ENCODE measurements at regions not wholly inside any gene's neighbourhood (a gene's known extent, or its start where the extent isn't known, plus 50 kb on each side); places are given as distances from the start of the nearest gene placed in this dataset.

- H3K4me1 ChIP-seq = no peaks in the 10 kb centered on the region
These were observed 444.1 kb downstream of the BCOR start for GRCh38 chrX:39653691-39654090.

DNA sequence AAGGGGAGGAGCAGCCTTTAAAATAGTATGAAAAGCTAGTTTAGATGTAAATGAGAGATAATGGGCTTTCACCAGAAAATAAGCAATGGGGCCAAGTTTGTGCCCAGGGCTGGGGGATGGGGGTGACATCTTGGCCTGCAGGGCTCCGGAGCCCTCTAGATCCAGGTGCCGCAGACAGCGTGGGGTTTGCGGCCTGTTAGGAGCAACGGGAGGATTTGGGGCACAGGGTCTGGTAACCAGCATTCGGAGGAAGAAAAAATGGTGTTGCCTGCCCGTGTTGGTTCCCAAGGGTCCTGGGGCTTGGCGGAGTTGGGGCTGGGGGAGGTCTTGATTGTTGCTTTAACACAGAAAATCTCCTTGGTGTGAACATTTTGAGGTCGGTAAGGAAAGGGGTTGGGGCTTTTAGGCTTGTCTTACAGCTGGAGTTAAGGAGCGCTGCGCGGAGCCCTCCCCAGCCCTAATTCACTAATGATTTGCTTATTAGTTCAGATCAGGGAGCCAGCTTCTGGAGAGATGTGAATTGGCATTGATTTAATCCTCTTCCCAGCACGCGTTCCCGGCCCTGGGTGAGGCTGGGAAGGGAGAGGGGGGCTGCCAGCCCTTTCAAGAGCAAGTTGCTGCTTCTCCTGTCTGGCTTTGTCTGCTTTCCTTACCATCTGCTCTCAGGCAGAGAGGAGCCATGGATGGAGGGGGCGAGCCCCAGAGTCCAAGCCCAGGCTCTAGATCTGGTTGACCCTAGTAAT lies 443.4 kb downstream of the BCOR start:
- Histone ChIP-seq H3K36me3 (no peaks in the 10 kb centered on the region), H3K4me1 (no peaks in the 10 kb centered on the region), H3K4me3 (replicated peaks in 1 of 3) (no peak overlapping the region), H3K9me3 (no peaks in the 10 kb centered on the region), H3K27me3 (no peaks in the 10 kb centered on the region), H3K27ac (no peak overlapping the region)
- 75 to 80% methylated on average over 15 to 16 of the region's 16 CpGs for WGBS, 2 donors
- TF ChIP-seq POLR2A (IDR thresholded peaks at IDR 0.05) = no peak
- TF ChIP-seq, protein P1, sequence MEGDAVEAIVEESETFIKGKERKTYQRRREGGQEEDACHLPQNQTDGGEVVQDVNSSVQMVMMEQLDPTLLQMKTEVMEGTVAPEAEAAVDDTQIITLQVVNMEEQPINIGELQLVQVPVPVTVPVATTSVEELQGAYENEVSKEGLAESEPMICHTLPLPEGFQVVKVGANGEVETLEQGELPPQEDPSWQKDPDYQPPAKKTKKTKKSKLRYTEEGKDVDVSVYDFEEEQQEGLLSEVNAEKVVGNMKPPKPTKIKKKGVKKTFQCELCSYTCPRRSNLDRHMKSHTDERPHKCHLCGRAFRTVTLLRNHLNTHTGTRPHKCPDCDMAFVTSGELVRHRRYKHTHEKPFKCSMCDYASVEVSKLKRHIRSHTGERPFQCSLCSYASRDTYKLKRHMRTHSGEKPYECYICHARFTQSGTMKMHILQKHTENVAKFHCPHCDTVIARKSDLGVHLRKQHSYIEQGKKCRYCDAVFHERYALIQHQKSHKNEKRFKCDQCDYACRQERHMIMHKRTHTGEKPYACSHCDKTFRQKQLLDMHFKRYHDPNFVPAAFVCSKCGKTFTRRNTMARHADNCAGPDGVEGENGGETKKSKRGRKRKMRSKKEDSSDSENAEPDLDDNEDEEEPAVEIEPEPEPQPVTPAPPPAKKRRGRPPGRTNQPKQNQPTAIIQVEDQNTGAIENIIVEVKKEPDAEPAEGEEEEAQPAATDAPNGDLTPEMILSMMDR (IDR thresholded peaks at IDR 0.05) = no peak
- intact Hi-C loops (cut with DNase I) = no loop called here
- DNase-seq = no peak

More at GRCh38 chrX:39653691-39654090, 444.1 kb downstream of the BCOR start:
- no peak overlapping the region for H3K4me3 ChIP-seq (replicated peaks in 1 of 3)
- DNase-seq = no peak
- intact Hi-C loops (cut with DNase I) = no loop called here
- H3K36me3 ChIP-seq = no peaks in the 10 kb centered on the region
- TF ChIP-seq, protein P1 (IDR thresholded peaks at IDR 0.05) = no peak
- no peak for TF ChIP-seq POLR2A (IDR thresholded peaks at IDR 0.05)
- no peaks in the 10 kb centered on the region for H3K27me3 ChIP-seq
- 70 to 75% methylated on average over 10 of the region's 10 CpGs for WGBS, 2 donors
- no peak overlapping the region for H3K27ac ChIP-seq
- no peaks in the 10 kb centered on the region for H3K9me3 ChIP-seq

DNA sequence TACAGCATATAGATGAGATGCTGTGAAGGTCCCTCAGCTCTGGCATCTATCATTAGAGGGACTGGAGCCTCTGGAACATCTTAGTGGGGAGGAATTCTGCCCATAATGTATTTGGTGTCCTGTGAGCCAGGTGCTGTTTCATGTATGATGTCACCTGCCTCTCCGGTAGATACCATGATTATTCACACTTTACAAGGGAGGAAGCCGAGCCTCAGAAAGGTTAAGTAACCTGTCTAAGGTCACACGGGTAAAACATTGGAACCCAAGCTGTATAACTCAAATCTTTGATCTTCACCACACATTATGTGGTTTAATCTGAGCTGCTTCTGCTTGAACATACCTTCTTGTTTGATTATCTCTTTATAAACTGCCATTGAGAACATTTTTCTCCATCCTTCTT lies 442.8 kb downstream of the BCOR start:
- no peak overlapping the region for H3K27ac ChIP-seq
- intact Hi-C loops (cut with DNase I) = no loop called here
- H3K36me3 ChIP-seq = no peaks in the 10 kb centered on the region
- H3K4me1 ChIP-seq = no peaks in the 10 kb centered on the region
- DNase-seq = no peak
- no peak overlapping the region for H3K4me3 ChIP-seq (replicated peaks in 1 of 3)
- H3K9me3 ChIP-seq = no peaks in the 10 kb centered on the region
- no peak for TF ChIP-seq POLR2A (IDR thresholded peaks at IDR 0.05)
- TF ChIP-seq, protein P1 (IDR thresholded peaks at IDR 0.05) = no peak
- H3K27me3 ChIP-seq = no peaks in the 10 kb centered on the region
- WGBS, 2 donors = 75 to 94% methylated on average over 2 to 3 of the region's 3 CpGs

DNA sequence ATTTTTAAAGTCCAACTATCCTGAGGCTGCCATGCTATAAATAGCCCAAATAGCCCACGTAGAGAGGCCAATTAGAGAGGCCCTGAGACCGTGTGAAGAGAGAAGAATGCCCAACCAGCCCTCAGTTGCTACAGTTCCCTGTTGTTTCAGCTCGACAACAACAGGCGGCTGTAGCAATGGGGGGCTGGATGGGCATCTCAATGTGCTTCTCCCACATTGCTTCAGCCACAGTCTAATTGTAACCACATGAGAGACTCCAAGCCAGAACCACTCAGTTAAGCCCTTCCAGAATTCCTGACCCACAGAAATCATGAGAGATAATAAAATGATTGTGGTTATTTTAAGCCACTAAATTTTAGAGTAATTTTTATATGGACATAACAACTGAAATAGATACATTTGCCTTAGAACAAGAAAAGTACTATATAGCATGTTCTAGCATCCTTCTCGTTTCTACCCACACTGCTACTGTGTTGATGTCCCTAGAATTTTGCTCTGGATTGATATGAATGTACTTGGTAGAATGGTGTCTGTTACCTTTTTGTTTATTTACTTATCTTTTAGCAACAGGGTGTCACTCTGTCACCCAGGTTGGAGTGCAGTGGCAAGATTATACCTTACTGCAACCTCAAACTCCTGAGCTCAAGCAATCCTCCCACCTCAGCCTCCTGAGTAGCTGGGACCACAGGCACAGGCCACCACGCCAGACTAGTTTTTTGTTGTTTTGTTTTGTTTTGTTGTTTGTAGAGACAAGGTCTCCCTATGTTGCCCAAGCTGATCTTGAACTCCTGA lies 436.4 kb downstream of the BCOR start:
- no peaks in the 10 kb centered on the region for H3K9me3 ChIP-seq
- 83 to 88% methylated on average over 4 to 6 of the region's 6 CpGs for WGBS, 2 donors
- no peaks in the 10 kb centered on the region for H3K27me3 ChIP-seq
- no peak overlapping the region for H3K4me3 ChIP-seq (replicated peaks in 1 of 3)
- no peaks in the 10 kb centered on the region for H3K36me3 ChIP-seq
- no peak overlapping the region for H3K27ac ChIP-seq
- DNase-seq = no peak
- TF ChIP-seq POLR2A (IDR thresholded peaks at IDR 0.05) = no peak
- TF ChIP-seq, protein P1 (IDR thresholded peaks at IDR 0.05) = no peak
- no peaks in the 10 kb centered on the region for H3K4me1 ChIP-seq
- intact Hi-C loops (cut with DNase I) = no loop called here

All from thyroid gland (tissue), 4 donors.